ENCODE measurements at regions not wholly inside any gene's neighbourhood (a gene's known extent, or its start where the extent isn't known, plus 50 kb on each side); places are given as distances from the start of the nearest gene placed in this dataset.

- no peak overlapping the region for H3K4me3 ChIP-seq
- no peak for ATAC-seq
- no peak for DNase-seq
- H3K4me1 ChIP-seq (ENCODE audit: low read depth) = no peaks in the 10 kb centered on the region
- intact Hi-C loops (cut with DNase I, micrococcal nuclease) = no loop called here
- no peaks in the 10 kb centered on the region for H3K9me3 ChIP-seq
- no peak for TF ChIP-seq CTCF (IDR thresholded peaks at IDR 0.05)
- H3K36me3 ChIP-seq (ENCODE audit: low read depth) = no peaks in the 10 kb centered on the region
Measured at GRCh38 chr20:22529150-22530019, 55.0 kb downstream of the FOXA2 start.

- Histone ChIP-seq H3K9me3 (no peaks in the 10 kb centered on the region), H3K4me3 (no peak overlapping the region), H3K4me1 (ENCODE audit: low read depth) (no peaks in the 10 kb centered on the region), H3K36me3 (ENCODE audit: low read depth) (no peaks in the 10 kb centered on the region)
- ATAC-seq (no peak), DNase-seq (no peak)
- TF ChIP-seq CTCF (IDR thresholded peaks at IDR 0.05) = no peak
- intact Hi-C loops (cut with DNase I, micrococcal nuclease) = no loop called here
Measured at GRCh38 chr20:22526512-22527012, 57.8 kb downstream of the FOXA2 start.

- intact Hi-C loops (cut with DNase I, micrococcal nuclease) = no loop called here
- no peak for TF ChIP-seq CTCF (IDR thresholded peaks at IDR 0.05)
- H3K4me3 ChIP-seq = no peak overlapping the region
- ATAC-seq (no peak), DNase-seq (no peak)
- H3K36me3 ChIP-seq (ENCODE audit: low read depth) = no peaks in the 10 kb centered on the region
- H3K4me1 ChIP-seq (ENCODE audit: low read depth) = no peaks in the 10 kb centered on the region
- H3K9me3 ChIP-seq = no peaks in the 10 kb centered on the region
Measured at GRCh38 chr20:22525821-22526220, 58.6 kb downstream of the FOXA2 start.

GRCh38 chr20:22525069-22525820 lies 59.1 kb downstream of the FOXA2 start:
- ATAC-seq = no peak
- no peak for TF ChIP-seq CTCF (IDR thresholded peaks at IDR 0.05)
- H3K4me3 ChIP-seq = no peak overlapping the region
- DNase-seq = no peak
- intact Hi-C loops (cut with DNase I, micrococcal nuclease) = no loop called here
- no peaks in the 10 kb centered on the region for H3K4me1 ChIP-seq (ENCODE audit: low read depth)
- no peaks in the 10 kb centered on the region for H3K36me3 ChIP-seq (ENCODE audit: low read depth)
- no peaks in the 10 kb centered on the region for H3K9me3 ChIP-seq

GRCh38 chr20:22524393-22525015 lies 59.9 kb downstream of the FOXA2 start:
- DNase-seq (no peak), ATAC-seq (no peak)
- Histone ChIP-seq H3K9me3 (no peaks in the 10 kb centered on the region), H3K4me3 (no peak overlapping the region), H3K4me1 (ENCODE audit: low read depth) (no peaks in the 10 kb centered on the region), H3K36me3 (ENCODE audit: low read depth) (no peaks in the 10 kb centered on the region)
- TF ChIP-seq CTCF (IDR thresholded peaks at IDR 0.05) = no peak
- intact Hi-C loops (cut with DNase I, micrococcal nuclease) = no loop called here
